ENCODE measurements at regions not wholly inside any gene's neighbourhood (a gene's known extent, or its start where the extent isn't known, plus 50 kb on each side); places are given as distances from the start of the nearest gene placed in this dataset.

- Histone ChIP-seq H3F3A (ENCODE audit: insufficient read depth, low read length, poor library complexity, severe bottlenecking) (no peaks in the 10 kb centered on the region), H3K9ac (ENCODE audit: low read length) (no peak overlapping the region), H3K4me2 (ENCODE audit: low read length) (no peak overlapping the region), H4K20me1 (ENCODE audit: insufficient read depth) (no peaks in the 10 kb centered on the region), H3K9me2 (ENCODE audit: insufficient read depth, low read length) (no peaks in the 10 kb centered on the region), H3K27ac (ENCODE audit: low read length) (no peak overlapping the region), H3K36me3 (ENCODE audit: insufficient read depth, low read length) (no peaks in the 10 kb centered on the region), H3K79me2 (replicated peaks; ENCODE audit: insufficient read depth, low read length) (no peaks in the 10 kb centered on the region), H2AFZ (ENCODE audit: low read depth, low read length) (no peak overlapping the region), H3K4me3 (ENCODE audit: low read length) (no peak overlapping the region), H3K27me3 (ENCODE audit: insufficient read depth, low read depth, low read length) (no peaks in the 10 kb centered on the region), H3K9me3 (ENCODE audit: low read length) (no peaks in the 10 kb centered on the region)
- no peak for TF ChIP-seq CTCF (IDR thresholded peaks at IDR 0.05; ENCODE audit: poor library complexity, severe bottlenecking)
- no peak for TF ChIP-seq TAF1 (IDR thresholded peaks at IDR 0.05; ENCODE audit: low read depth)
- TF ChIP-seq REST (IDR thresholded peaks at IDR 0.05; ENCODE audit: borderline replicate concordance): no peak
- no peak for TF ChIP-seq SMC3 (conservative IDR thresholded peaks at IDR 0.05; ENCODE audit: poor library complexity)
- TF ChIP-seq RAD21 (conservative IDR thresholded peaks at IDR 0.05): no peak
- no peak for TF ChIP-seq MXI1 (conservative IDR thresholded peaks at IDR 0.05; ENCODE audit: poor library complexity, severe bottlenecking)
- TF ChIP-seq EZH2 (IDR thresholded peaks at IDR 0.05; ENCODE audit: borderline replicate concordance, insufficient read depth, low read length, poor library complexity, severe bottlenecking): no peak
- no peak for TF ChIP-seq POLR2AphosphoS5 (IDR thresholded peaks at IDR 0.05)
Observed at GRCh38 chr12:62135553-62136200, 124.5 kb upstream of the USP15 start.

- Histone ChIP-seq H2AFZ (ENCODE audit: low read depth, low read length) (no peak overlapping the region), H3F3A (ENCODE audit: insufficient read depth, low read length, poor library complexity, severe bottlenecking) (no peaks in the 10 kb centered on the region), H3K36me3 (ENCODE audit: insufficient read depth, low read length) (no peaks in the 10 kb centered on the region), H3K4me3 (ENCODE audit: low read length) (no peak overlapping the region), H3K9me2 (ENCODE audit: insufficient read depth, low read length) (no peaks in the 10 kb centered on the region), H3K79me2 (replicated peaks; ENCODE audit: insufficient read depth, low read length) (no peaks in the 10 kb centered on the region), H3K9me3 (ENCODE audit: low read length) (no peaks in the 10 kb centered on the region), H4K20me1 (ENCODE audit: insufficient read depth) (no peaks in the 10 kb centered on the region), H3K4me2 (ENCODE audit: low read length) (no peak overlapping the region), H3K27me3 (ENCODE audit: insufficient read depth, low read depth, low read length) (no peaks in the 10 kb centered on the region), H3K27ac (ENCODE audit: low read length) (no peak overlapping the region), H3K9ac (ENCODE audit: low read length) (no peak overlapping the region)
- no peak for TF ChIP-seq EP300 (conservative IDR thresholded peaks at IDR 0.05; ENCODE audit: poor library complexity, severe bottlenecking)
- no peak for TF ChIP-seq EZH2 (IDR thresholded peaks at IDR 0.05; ENCODE audit: borderline replicate concordance, insufficient read depth, low read length, poor library complexity, severe bottlenecking)
- no peak for TF ChIP-seq SMC3 (conservative IDR thresholded peaks at IDR 0.05; ENCODE audit: poor library complexity)
- no peak for TF ChIP-seq RAD21 (conservative IDR thresholded peaks at IDR 0.05)
- no peak for TF ChIP-seq TAF1 (IDR thresholded peaks at IDR 0.05; ENCODE audit: low read depth)
- no peak for TF ChIP-seq POLR2AphosphoS5 (IDR thresholded peaks at IDR 0.05)
- TF ChIP-seq MXI1 (conservative IDR thresholded peaks at IDR 0.05; ENCODE audit: poor library complexity, severe bottlenecking): no peak
- no peak for TF ChIP-seq CTCF (IDR thresholded peaks at IDR 0.05; ENCODE audit: poor library complexity, severe bottlenecking)
- no peak for TF ChIP-seq REST (IDR thresholded peaks at IDR 0.05; ENCODE audit: borderline replicate concordance)
Observed at GRCh38 chr12:62136496-62136895, 123.7 kb upstream of the USP15 start.

All from neural cell (in vitro differentiated cells).